ENCODE measurements at regions not wholly inside any gene's neighbourhood (a gene's known extent, or its start where the extent isn't known, plus 50 kb on each side); places are given as distances from the start of the nearest gene placed in this dataset.
A peak's percentile ranks its signal among the peaks of the same experiment; 100 is the strongest.

DNA sequence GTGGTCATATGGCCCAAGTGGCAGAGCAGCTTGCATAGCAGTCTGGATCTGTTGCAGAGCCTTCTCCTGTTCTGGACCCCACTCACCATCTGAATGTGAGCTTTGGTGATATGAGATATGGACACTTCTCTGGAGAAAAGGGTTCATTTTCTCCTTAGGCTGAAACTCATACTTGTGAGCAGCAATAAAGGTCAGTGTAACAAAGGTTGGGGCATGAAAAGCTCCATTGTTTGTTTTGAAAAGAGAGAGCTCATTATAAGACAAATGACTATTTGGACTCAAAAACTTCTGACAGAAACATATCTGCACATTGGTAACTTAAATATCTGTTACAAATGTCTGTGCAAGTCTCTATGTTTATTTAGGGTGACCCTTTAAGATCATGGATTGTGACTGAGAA lies 517.3 kb downstream of the MFSD1 start:
- H3K4me1 ChIP-seq: no peaks in the 10 kb centered on the region
- TF ChIP-seq EP300 (IDR thresholded peaks at IDR 0.05): no peak
- TF ChIP-seq, protein P1, sequence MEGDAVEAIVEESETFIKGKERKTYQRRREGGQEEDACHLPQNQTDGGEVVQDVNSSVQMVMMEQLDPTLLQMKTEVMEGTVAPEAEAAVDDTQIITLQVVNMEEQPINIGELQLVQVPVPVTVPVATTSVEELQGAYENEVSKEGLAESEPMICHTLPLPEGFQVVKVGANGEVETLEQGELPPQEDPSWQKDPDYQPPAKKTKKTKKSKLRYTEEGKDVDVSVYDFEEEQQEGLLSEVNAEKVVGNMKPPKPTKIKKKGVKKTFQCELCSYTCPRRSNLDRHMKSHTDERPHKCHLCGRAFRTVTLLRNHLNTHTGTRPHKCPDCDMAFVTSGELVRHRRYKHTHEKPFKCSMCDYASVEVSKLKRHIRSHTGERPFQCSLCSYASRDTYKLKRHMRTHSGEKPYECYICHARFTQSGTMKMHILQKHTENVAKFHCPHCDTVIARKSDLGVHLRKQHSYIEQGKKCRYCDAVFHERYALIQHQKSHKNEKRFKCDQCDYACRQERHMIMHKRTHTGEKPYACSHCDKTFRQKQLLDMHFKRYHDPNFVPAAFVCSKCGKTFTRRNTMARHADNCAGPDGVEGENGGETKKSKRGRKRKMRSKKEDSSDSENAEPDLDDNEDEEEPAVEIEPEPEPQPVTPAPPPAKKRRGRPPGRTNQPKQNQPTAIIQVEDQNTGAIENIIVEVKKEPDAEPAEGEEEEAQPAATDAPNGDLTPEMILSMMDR (IDR thresholded peaks at IDR 0.05): no peak
- TF ChIP-seq POLR2AphosphoS5 (IDR thresholded peaks at IDR 0.05): no peak
- no peak for TF ChIP-seq POLR2A (IDR thresholded peaks at IDR 0.05)
- H3K4me3 ChIP-seq: no peak overlapping the region
- no peak overlapping the region for H3K27ac ChIP-seq
- no peaks in the 10 kb centered on the region for H3K9me3 ChIP-seq
- intact Hi-C loops (cut with DNase I): no loop called here
- no peaks in the 10 kb centered on the region for H3K27me3 ChIP-seq
- DNase-seq: no peak
- no peaks in the 10 kb centered on the region for H3K36me3 ChIP-seq

DNA sequence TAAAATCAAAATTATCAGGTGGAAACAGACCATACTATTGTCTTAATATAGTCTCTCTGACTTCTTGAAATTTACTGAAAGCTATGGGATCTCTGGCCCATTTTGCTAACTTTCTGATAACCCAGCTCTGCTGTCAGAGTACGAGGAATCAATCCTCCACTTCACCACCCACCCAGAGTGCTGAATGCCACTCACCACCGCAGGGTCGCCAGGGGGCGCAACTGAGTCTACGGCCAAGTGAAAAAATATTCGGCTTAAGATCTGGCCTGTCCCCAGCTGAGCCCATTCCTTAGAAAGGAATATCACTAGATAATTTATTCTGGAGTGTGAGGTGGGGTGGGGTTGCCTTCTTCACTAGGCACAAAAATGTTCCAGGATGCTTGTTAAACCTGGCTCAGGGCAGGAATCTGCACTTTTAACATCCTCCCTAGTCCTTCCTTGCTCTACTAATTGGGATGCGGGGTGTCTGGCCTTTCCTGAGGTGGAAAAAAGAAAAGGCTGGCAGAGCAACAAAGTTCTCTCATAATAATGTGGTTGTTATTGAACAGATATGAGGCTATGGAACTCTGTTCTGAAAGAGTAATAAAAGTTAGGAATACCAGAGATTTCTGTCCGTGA lies 520.6 kb downstream of the MFSD1 start:
- H3K27ac ChIP-seq: no peak overlapping the region
- H3K4me3 ChIP-seq: no peak overlapping the region
- WGBS, 2 donors: 36 to 49% methylated on average over 8 of the region's 8 CpGs
- no peaks in the 10 kb centered on the region for H3K9me3 ChIP-seq
- TF ChIP-seq, protein P1 (IDR thresholded peaks at IDR 0.05): peak in 2 of 4 experiments; percentile 24 to 48
- TF ChIP-seq POLR2AphosphoS5 (IDR thresholded peaks at IDR 0.05): no peak
- intact Hi-C loops (cut with DNase I): no loop called here
- no peaks in the 10 kb centered on the region for H3K27me3 ChIP-seq
- no peaks in the 10 kb centered on the region for H3K36me3 ChIP-seq
- no peaks in the 10 kb centered on the region for H3K4me1 ChIP-seq
- DNase-seq: no peak

DNA sequence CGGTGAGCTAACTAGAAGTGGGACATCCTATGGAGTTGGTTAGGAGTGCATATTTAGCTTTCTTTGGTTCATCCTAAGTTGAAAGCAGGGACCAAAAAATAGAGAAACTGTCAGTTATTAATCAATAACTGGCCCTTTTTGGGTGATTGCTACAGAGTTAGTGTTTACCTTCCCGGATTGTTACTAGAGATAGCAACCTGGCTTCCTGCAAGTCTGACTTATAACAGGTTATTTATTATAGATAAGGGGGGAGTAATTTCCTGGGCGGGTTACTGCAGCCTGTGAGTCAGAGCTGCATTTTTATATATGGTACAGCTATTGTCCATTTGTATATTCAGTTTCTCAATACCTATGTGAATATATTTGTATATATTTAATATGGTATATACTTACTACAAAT lies 522.0 kb downstream of the MFSD1 start:
- intact Hi-C loops (cut with DNase I): no loop called here
- H3K4me1 ChIP-seq: no peaks in the 10 kb centered on the region
- H3K4me3 ChIP-seq: no peak overlapping the region
- no peaks in the 10 kb centered on the region for H3K27me3 ChIP-seq
- WGBS, 2 donors: 50 to 73% methylated on average over 3 of the region's 3 CpGs
- no peaks in the 10 kb centered on the region for H3K9me3 ChIP-seq
- DNase-seq: no peak
- H3K27ac ChIP-seq: no peak overlapping the region
- TF ChIP-seq POLR2AphosphoS5 (IDR thresholded peaks at IDR 0.05) (no peak), EP300 (IDR thresholded peaks at IDR 0.05) (no peak), POLR2A (IDR thresholded peaks at IDR 0.05) (no peak)
- TF ChIP-seq, protein P1 (IDR thresholded peaks at IDR 0.05): no peak
- H3K36me3 ChIP-seq: no peaks in the 10 kb centered on the region

DNA sequence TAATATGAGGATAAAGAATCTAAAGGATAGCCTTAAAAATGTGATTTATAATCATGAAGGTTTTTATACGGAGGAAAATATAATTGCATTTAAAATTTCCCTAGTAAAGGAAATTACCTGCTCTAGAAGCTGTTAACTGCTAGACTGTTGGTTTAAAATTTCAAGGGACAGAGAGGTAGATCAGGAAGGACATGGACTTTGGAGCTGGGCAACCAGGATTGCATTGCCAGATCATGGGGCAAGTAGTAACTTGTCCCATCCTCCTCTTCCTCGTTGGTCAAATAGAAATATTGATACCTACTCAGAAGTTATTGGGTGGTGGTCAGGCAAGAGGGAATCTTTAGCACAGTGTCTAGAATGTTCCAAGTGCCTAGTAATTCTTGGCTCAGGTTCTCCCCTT lies 525.1 kb downstream of the MFSD1 start:
- intact Hi-C loops (cut with DNase I): no loop called here

More for the DNA sequence above, 525.1 kb downstream of the MFSD1 start:
- H3K9me3 ChIP-seq: no peaks in the 10 kb centered on the region
- WGBS, 2 donors: 39 to 67% methylated on average over 2 of the region's 2 CpGs
- no peak overlapping the region for H3K27ac ChIP-seq
- DNase-seq: no peak
- no peaks in the 10 kb centered on the region for H3K4me1 ChIP-seq
- TF ChIP-seq POLR2A (IDR thresholded peaks at IDR 0.05) (no peak), POLR2AphosphoS5 (IDR thresholded peaks at IDR 0.05) (no peak), EP300 (IDR thresholded peaks at IDR 0.05) (no peak)
- TF ChIP-seq, protein P1 (IDR thresholded peaks at IDR 0.05): no peak
- no peak overlapping the region for H3K4me3 ChIP-seq
- H3K36me3 ChIP-seq: no peaks in the 10 kb centered on the region
- H3K27me3 ChIP-seq: no peaks in the 10 kb centered on the region
